ENCODE measurements at regions not wholly inside any gene's neighbourhood (a gene's known extent, or its start where the extent isn't known, plus 50 kb on each side); places are given as distances from the start of the nearest gene placed in this dataset.

GRCh38 chr22:44366372-44367300 is 53.9 kb upstream of the SHISAL1 start:
- Histone ChIP-seq H3K4me1 (ENCODE audit: control insufficient read depth, insufficient read depth, low read length) (no peaks in the 10 kb centered on the region), H3K9me3 (ENCODE audit: control insufficient read depth, insufficient read depth, low read depth, low read length) (no peaks in the 10 kb centered on the region), H3K36me3 (ENCODE audit: control insufficient read depth in 2 of 2, insufficient read depth in 1 of 2, low read length in 2 of 2) (no peaks in the 10 kb centered on the region), H3K27ac (ENCODE audit: extremely low read depth, low read depth, low read length) (no peak overlapping the region), H3K4me3 (ENCODE audit: low read depth, low read length) (no peak overlapping the region)
- ChIA-PET CTCF (interaction anchor here (0.5 to 1.0 kb wide), 4 partner anchors 12 to 338 kb away, joined by 3 to 4 read pairs (median 3); no protein-coding TSS in a partner anchor), POLR2A (no interaction called here)
- TF ChIP-seq, protein P1, sequence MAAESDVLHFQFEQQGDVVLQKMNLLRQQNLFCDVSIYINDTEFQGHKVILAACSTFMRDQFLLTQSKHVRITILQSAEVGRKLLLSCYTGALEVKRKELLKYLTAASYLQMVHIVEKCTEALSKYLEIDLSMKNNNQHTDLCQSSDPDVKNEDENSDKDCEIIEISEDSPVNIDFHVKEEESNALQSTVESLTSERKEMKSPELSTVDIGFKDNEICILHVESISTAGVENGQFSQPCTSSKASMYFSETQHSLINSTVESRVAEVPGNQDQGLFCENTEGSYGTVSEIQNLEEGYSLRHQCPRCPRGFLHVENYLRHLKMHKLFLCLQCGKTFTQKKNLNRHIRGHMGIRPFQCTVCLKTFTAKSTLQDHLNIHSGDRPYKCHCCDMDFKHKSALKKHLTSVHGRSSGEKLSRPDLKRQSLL (tag by site-specific recombination; IDR thresholded peaks at IDR 0.05): no peak
- TF ChIP-seq YY1 (tag by site-specific recombination; IDR thresholded peaks at IDR 0.05): no peak
- no peak for TF ChIP-seq ZFP69B (tag by site-specific recombination; IDR thresholded peaks at IDR 0.05)
- no peak for TF ChIP-seq WT1 (tag by site-specific recombination; IDR thresholded peaks at IDR 0.05)
- TF ChIP-seq ZSCAN16 (tag by site-specific recombination; IDR thresholded peaks at IDR 0.05): no peak
- TF ChIP-seq SCRT2 (tag by site-specific recombination; IDR thresholded peaks at IDR 0.05): no peak
- no peak for TF ChIP-seq HOXA7 (CRISPR knock-in tag; IDR thresholded peaks at IDR 0.05; ENCODE audit: borderline replicate concordance)
- TF ChIP-seq SCRT1 (tag by site-specific recombination; IDR thresholded peaks at IDR 0.05; ENCODE audit: borderline replicate concordance): no peak
- TF ChIP-seq, protein P2, sequence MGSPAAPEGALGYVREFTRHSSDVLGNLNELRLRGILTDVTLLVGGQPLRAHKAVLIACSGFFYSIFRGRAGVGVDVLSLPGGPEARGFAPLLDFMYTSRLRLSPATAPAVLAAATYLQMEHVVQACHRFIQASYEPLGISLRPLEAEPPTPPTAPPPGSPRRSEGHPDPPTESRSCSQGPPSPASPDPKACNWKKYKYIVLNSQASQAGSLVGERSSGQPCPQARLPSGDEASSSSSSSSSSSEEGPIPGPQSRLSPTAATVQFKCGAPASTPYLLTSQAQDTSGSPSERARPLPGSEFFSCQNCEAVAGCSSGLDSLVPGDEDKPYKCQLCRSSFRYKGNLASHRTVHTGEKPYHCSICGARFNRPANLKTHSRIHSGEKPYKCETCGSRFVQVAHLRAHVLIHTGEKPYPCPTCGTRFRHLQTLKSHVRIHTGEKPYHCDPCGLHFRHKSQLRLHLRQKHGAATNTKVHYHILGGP (tag by site-specific recombination; IDR thresholded peaks at IDR 0.05): no peak
- no peak for TF ChIP-seq ZNF621 (tag by site-specific recombination; IDR thresholded peaks at IDR 0.05)
- TF ChIP-seq ZXDB (tag by site-specific recombination; IDR thresholded peaks at IDR 0.05): no peak
- TF ChIP-seq ZNF324 (tag by site-specific recombination; IDR thresholded peaks at IDR 0.05): no peak
- TF ChIP-seq SALL2 (tag by site-specific recombination; IDR thresholded peaks at IDR 0.05; ENCODE audit: borderline replicate concordance): no peak

DNA sequence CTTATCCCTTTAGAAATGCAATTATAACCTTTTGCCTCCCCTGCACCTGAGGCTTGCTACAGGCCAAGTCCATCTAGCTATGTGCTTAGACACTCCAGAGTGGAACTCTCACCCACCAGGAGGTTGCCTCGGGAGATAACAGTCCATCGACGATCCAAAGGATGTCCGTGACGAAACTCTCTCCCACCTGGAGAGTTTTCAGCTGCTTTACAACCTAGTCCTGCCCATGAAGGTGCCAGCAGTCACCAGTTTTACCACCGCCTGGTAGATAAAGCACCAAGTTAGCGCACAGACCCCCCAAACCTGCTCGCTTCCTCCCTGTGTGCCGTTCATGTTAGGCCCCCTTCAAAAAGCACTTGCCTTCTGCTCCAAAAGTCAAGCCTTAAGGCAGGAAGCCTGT is 53.1 kb upstream of the SHISAL1 start:
- CTCF ChIA-PET: interaction anchor here (1.0 to 1.3 kb wide), 3 partner anchors 12 to 501 kb away, joined by 3 to 4 read pairs (median 3); no protein-coding TSS in a partner anchor
- H3K36me3 ChIP-seq (ENCODE audit: control insufficient read depth in 2 of 2, insufficient read depth in 1 of 2, low read length in 2 of 2): no peaks in the 10 kb centered on the region
- TF ChIP-seq ZNF280C (tag by site-specific recombination; IDR thresholded peaks at IDR 0.05) (no peak), ZNF704 (tag by site-specific recombination; IDR thresholded peaks at IDR 0.05) (no peak), KLF1 (tag by site-specific recombination; IDR thresholded peaks at IDR 0.05) (no peak), ZSCAN18 (tag by site-specific recombination; IDR thresholded peaks at IDR 0.05) (no peak), ZNF157 (tag by site-specific recombination; IDR thresholded peaks at IDR 0.05) (no peak), GFI1B (tag by site-specific recombination; IDR thresholded peaks at IDR 0.05) (no peak), ZBTB49 (tag by site-specific recombination; IDR thresholded peaks at IDR 0.05; ENCODE audit: low read depth) (no peak), ZNF266 (tag by site-specific recombination; IDR thresholded peaks at IDR 0.05; ENCODE audit: low read depth) (no peak), ZNF221 (tag by site-specific recombination; IDR thresholded peaks at IDR 0.05; ENCODE audit: borderline replicate concordance) (no peak)
- TF ChIP-seq, protein P3, sequence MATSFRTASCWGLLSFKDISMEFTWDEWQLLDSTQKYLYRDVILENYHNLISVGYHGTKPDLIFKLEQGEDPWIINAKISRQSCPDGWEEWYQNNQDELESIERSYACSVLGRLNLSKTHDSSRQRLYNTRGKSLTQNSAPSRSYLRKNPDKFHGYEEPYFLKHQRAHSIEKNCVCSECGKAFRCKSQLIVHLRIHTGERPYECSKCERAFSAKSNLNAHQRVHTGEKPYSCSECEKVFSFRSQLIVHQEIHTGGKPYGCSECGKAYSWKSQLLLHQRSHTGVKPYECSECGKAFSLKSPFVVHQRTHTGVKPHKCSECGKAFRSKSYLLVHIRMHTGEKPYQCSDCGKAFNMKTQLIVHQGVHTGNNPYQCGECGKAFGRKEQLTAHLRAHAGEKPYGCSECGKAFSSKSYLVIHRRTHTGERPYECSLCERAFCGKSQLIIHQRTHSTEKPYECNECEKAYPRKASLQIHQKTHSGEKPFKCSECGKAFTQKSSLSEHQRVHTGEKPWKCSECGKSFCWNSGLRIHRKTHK (tag by site-specific recombination; IDR thresholded peaks at IDR 0.05): no peak

More for the DNA sequence above, 53.1 kb upstream of the SHISAL1 start:
- POLR2A ChIA-PET: no interaction called here
- no peak overlapping the region for H3K4me3 ChIP-seq (ENCODE audit: low read depth, low read length)
- no peaks in the 10 kb centered on the region for H3K9me3 ChIP-seq (ENCODE audit: control insufficient read depth, insufficient read depth, low read depth, low read length)
- H3K27ac ChIP-seq (ENCODE audit: extremely low read depth, low read depth, low read length): no peak overlapping the region
- H3K4me1 ChIP-seq (ENCODE audit: control insufficient read depth, insufficient read depth, low read length): no peaks in the 10 kb centered on the region
